Endothelial cell (in vitro differentiated cells): ENCODE measurements at regions not wholly inside any gene's neighbourhood (a gene's known extent, or its start where the extent isn't known, plus 50 kb on each side); places are given as distances from the start of the nearest gene placed in this dataset.

Experiments used
- DNase-seq: peaks from one replicate; pipeline ENCODE4 v3.0.0; 2021; ENCODE audit warnings: low spot score
- H3K27ac Mint-ChIP-seq: one replicate; pipeline ENCODE4 v1.8.0; 2021; ENCODE audit warnings: mixed read lengths, inconsistent platforms; ENCODE audit not compliant: unreplicated experiment
- H3K27me3 Mint-ChIP-seq: one replicate; pipeline ENCODE4 v1.8.0; 2021; ENCODE audit warnings: mild to moderate bottlenecking, moderate library complexity, mixed read lengths, inconsistent platforms; ENCODE audit not compliant: unreplicated experiment
- H3K36me3 Mint-ChIP-seq: one replicate; pipeline ENCODE4 v1.8.0; 2021; ENCODE audit warnings: mild to moderate bottlenecking, low read depth, mixed read lengths, inconsistent platforms; ENCODE audit not compliant: unreplicated experiment
- H3K4me1 Mint-ChIP-seq: one replicate; pipeline ENCODE4 v1.8.0; 2021; ENCODE audit warnings: mild to moderate bottlenecking, mixed read lengths, inconsistent platforms; ENCODE audit not compliant: unreplicated experiment
- H3K4me3 Mint-ChIP-seq: one replicate; pipeline ENCODE4 v1.8.0; 2021; ENCODE audit warnings: mild to moderate bottlenecking, mixed read lengths, inconsistent platforms; ENCODE audit not compliant: unreplicated experiment
- H3K9me3 Mint-ChIP-seq: one replicate; pipeline ENCODE4 v1.8.0; 2021; ENCODE audit warnings: mixed read lengths, inconsistent platforms; ENCODE audit not compliant: unreplicated experiment
- TF ChIP-seq, protein P1 (sequence below): fragments of 200-600 bp; sonication (generic); IDR thresholded peaks from one replicate; pipeline ENCODE4 v1.5.0; 2021; ENCODE audit warnings: antibody characterized with exemption; ENCODE audit not compliant: unreplicated experiment

DNA sequence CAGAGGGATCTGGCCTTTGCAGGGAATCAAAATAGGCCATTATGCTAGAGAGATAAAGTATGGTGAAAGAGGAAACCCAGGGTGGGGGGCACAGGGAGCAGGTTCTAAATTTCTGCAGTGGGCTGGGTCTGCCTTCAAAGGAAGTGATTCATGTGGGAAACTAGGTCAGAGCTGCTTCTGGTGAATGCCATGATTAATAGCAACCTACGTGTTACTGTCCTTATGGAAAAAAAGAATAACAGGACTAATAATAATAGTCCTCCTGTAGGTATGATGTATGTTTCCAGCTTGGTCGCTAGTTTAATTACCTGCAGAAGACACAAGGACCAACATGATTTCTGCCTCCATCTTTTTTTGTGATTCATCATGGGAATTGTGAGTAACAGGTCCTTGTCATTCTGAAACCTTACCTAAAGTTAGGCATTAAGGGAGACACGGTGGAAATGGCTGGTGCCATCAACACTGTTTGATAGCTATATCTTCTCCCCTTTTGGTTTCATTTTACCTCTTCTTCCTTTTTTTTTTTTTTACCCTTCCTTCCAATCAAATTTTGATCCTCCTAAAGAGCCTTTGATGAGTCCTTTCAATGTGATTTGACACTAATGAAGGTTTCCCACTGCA lies 180.4 kb downstream of the CPEB2 start:
- no peaks in the 10 kb centered on the region for H3K36me3 Mint-ChIP-seq
- no peaks in the 10 kb centered on the region for H3K27me3 Mint-ChIP-seq
- TF ChIP-seq, protein P1, sequence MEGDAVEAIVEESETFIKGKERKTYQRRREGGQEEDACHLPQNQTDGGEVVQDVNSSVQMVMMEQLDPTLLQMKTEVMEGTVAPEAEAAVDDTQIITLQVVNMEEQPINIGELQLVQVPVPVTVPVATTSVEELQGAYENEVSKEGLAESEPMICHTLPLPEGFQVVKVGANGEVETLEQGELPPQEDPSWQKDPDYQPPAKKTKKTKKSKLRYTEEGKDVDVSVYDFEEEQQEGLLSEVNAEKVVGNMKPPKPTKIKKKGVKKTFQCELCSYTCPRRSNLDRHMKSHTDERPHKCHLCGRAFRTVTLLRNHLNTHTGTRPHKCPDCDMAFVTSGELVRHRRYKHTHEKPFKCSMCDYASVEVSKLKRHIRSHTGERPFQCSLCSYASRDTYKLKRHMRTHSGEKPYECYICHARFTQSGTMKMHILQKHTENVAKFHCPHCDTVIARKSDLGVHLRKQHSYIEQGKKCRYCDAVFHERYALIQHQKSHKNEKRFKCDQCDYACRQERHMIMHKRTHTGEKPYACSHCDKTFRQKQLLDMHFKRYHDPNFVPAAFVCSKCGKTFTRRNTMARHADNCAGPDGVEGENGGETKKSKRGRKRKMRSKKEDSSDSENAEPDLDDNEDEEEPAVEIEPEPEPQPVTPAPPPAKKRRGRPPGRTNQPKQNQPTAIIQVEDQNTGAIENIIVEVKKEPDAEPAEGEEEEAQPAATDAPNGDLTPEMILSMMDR, result no peak
- no peak overlapping the region for H3K4me3 Mint-ChIP-seq
- DNase-seq, result no peak
- no peaks in the 10 kb centered on the region for H3K9me3 Mint-ChIP-seq
- H3K27ac Mint-ChIP-seq, result no peak overlapping the region
- H3K4me1 Mint-ChIP-seq, result peaks cover 3% of the 10 kb centered on the region

DNA sequence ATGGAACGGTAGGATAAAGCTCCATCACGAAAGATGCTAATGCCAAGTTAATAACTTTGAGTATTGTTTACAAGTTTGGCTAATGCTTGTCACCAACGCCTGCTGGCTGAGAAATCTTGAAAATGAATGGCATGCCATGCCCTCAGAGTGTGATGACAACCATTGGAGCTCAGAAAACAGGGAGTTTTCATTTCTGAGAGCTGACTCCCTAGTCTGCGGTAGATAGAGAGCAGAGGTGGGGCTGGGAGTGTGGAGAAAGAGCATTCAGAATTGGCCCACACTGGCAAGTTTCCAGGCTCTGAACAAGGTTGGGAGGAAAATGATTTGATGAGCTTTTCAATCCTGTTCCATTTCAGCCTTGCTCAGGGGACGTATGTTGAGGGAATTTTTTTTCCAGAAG lies 183.9 kb downstream of the CPEB2 start:
- TF ChIP-seq, protein P1, result no peak
- Mint-ChIP-seq H3K36me3 (no peaks in the 10 kb centered on the region), H3K4me3 (no peak overlapping the region), H3K4me1 (peaks cover 4% of the 10 kb centered on the region), H3K27me3 (no peaks in the 10 kb centered on the region), H3K9me3 (no peaks in the 10 kb centered on the region), H3K27ac (no peak overlapping the region)
- no peak for DNase-seq

DNA sequence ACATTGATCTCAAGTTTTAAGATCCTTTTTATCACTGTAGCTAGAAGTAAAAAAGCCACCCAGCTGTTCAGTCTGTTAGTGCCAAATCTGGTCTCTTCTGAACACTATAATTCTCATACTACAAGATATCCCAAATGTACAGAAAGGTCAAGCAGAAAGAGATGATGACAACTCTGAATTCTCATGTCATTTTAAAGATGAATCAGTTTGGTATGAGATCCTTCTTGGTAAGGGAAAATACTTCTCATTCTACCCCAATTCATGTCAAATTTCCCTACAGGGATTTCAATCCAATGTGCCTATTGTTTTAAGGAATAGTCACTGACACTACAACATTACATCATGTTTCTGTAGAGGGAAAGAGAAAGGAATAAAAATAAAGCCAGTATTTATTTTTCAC lies 184.5 kb downstream of the CPEB2 start:
- Mint-ChIP-seq H3K27me3 (no peaks in the 10 kb centered on the region), H3K4me3 (no peak overlapping the region), H3K27ac (no peak overlapping the region), H3K4me1 (peaks cover 8% of the 10 kb centered on the region), H3K36me3 (no peaks in the 10 kb centered on the region), H3K9me3 (no peaks in the 10 kb centered on the region)
- no peak for DNase-seq
- TF ChIP-seq, protein P1, result no peak

DNA sequence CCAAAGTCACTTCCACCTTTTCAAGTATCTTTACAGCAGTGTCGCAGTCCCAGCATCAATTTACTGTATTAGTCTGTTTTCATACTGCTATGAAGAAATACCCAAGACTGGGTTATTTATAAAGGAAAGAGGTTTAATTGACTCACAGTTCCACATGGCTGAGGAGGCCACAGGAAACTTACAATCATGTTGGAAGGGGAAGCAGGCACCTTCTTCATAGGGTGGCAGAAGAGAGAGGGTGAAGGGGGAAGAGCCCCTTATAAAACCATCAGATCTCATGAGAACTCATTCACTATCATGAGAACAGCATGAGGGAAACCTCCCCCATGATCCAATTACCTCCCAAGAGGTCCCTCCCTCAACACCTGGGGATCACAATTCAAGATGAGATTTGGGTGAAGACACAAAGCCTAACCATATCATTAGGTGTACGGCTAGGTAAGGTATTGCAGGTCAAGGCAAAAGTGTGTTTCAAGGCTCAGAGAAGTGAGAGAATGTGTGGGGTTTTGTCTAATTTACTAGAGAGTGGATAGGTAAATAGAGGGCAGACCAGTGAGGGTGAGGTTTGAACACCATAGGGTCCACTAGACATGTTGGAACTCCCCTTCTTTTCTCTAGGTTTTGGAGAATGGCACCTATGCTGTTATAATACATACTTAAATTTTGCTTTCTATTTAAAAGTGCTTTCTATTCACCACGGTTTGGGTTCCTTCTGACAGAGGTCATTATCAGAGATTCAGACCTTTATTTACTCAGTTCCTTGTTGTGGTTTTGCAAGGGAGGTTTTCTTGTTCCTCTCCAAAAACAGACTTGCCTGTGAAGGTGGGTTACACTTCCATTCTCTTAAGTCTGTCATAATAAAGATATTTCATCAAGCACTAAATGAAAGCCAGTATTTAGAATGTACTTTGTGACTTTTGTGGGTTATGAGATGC lies 186.6 kb downstream of the CPEB2 start:
- no peak overlapping the region for H3K4me3 Mint-ChIP-seq
- H3K27ac Mint-ChIP-seq, result no peak overlapping the region
- H3K36me3 Mint-ChIP-seq, result no peaks in the 10 kb centered on the region

More for the DNA sequence above, 186.6 kb downstream of the CPEB2 start:
- DNase-seq, result no peak
- H3K27me3 Mint-ChIP-seq, result no peaks in the 10 kb centered on the region
- H3K4me1 Mint-ChIP-seq, result peaks cover 5% of the 10 kb centered on the region
- TF ChIP-seq, protein P1, result no peak
- no peaks in the 10 kb centered on the region for H3K9me3 Mint-ChIP-seq
